ENCODE measurements at regions not wholly inside any gene's neighbourhood (a gene's known extent, or its start where the extent isn't known, plus 50 kb on each side); places are given as distances from the start of the nearest gene placed in this dataset.

GRCh38 chr6:122009000-122009350 is 390.5 kb upstream of the HSF2 start:
- no peak for TF ChIP-seq CTCF (IDR thresholded peaks at IDR 0.05; ENCODE audit: low read depth, low read length, missing input control)
- no peak for TF ChIP-seq JUND (IDR thresholded peaks at IDR 0.05)
- no peak for TF ChIP-seq YY1 (IDR thresholded peaks at IDR 0.05)
- no peak for TF ChIP-seq TAF1 (conservative IDR thresholded peaks at IDR 0.05)
- no peak for TF ChIP-seq HNF4A (conservative IDR thresholded peaks at IDR 0.05)
- no peak for TF ChIP-seq RAD21 (IDR thresholded peaks at IDR 0.05)
- no peak for TF ChIP-seq MAX (IDR thresholded peaks at IDR 0.05)
- TF ChIP-seq HNF4G (IDR thresholded peaks at IDR 0.05), result no peak

Measured in liver (tissue), 3 donors.